Bronchial epithelial cell (primary cell): ENCODE measurements at regions not wholly inside any gene's neighbourhood (a gene's known extent, or its start where the extent isn't known, plus 50 kb on each side); places are given as distances from the start of the nearest gene placed in this dataset.

ENCODE experiments used
- DNase-seq: peaks from one replicate; pipeline ENCODE4 v3.0.0-alpha.2; 2010; ENCODE audit warnings: low read depth
- FAIRE-seq: peaks from 2 replicates; lab custom pipeline; 2011; peaks lifted over from hg19 to GRCh38; lab: Jason Lieb, UNC
- H3K27me3 ChIP-seq: 2 replicates; pipeline ENCODE4 v1.5.1; 2011; ENCODE audit warnings: low read length; ENCODE audit not compliant: control insufficient read depth, insufficient read depth
- H3K36me3 ChIP-seq: 2 replicates; pipeline ENCODE4 v1.5.1; 2011; ENCODE audit warnings: low read length; ENCODE audit not compliant: control insufficient read depth, insufficient read depth
- H3K4me3 ChIP-seq: 2 replicates; pipeline ENCODE4 v1.5.1; 2011; ENCODE audit warnings: mild to moderate bottlenecking, low read depth, low read length, control low read depth
- CTCF ChIP-seq: IDR thresholded peaks from 2 replicates; pipeline ENCODE4 v1.5.1; 2011; ENCODE audit warnings: mild to moderate bottlenecking, moderate library complexity, low read length, control low read depth, inconsistent platforms; ENCODE audit not compliant: insufficient read depth, severe bottlenecking

GRCh38 chr10:81514811-81515210 lies 360.2 kb upstream of the NRG3 start:
- Histone ChIP-seq H3K36me3 (no peaks in the 10 kb centered on the region), H3K4me3 (no peak overlapping the region), H3K27me3 (no peaks in the 10 kb centered on the region)
- TF ChIP-seq CTCF = no peak
- DNase-seq = no peak
- no peak for FAIRE-seq

- FAIRE-seq (no peak), DNase-seq (no peak)
- H3K36me3 ChIP-seq = no peaks in the 10 kb centered on the region
- no peak for TF ChIP-seq CTCF
- no peaks in the 10 kb centered on the region for H3K27me3 ChIP-seq
- no peak overlapping the region for H3K4me3 ChIP-seq
Measured at GRCh38 chr10:81520688-81521087, 354.3 kb upstream of the NRG3 start.

- H3K4me3 ChIP-seq = no peak overlapping the region
- H3K36me3 ChIP-seq = no peaks in the 10 kb centered on the region
- DNase-seq (no peak), FAIRE-seq (no peak)
- H3K27me3 ChIP-seq = no peaks in the 10 kb centered on the region
- no peak for TF ChIP-seq CTCF
Measured at GRCh38 chr10:81524467-81524866, 350.5 kb upstream of the NRG3 start.

- no peak for FAIRE-seq
- no peaks in the 10 kb centered on the region for H3K27me3 ChIP-seq
- DNase-seq = no peak
- no peak overlapping the region for H3K4me3 ChIP-seq
- no peak for TF ChIP-seq CTCF
- no peaks in the 10 kb centered on the region for H3K36me3 ChIP-seq
Measured at GRCh38 chr10:81532403-81532802, 342.6 kb upstream of the NRG3 start.

- Histone ChIP-seq H3K36me3 (no peaks in the 10 kb centered on the region), H3K27me3 (no peaks in the 10 kb centered on the region), H3K4me3 (no peak overlapping the region)
- FAIRE-seq = no peak
- DNase-seq = no peak
- TF ChIP-seq CTCF = no peak
Measured at GRCh38 chr10:81534991-81535390, 340.0 kb upstream of the NRG3 start.

- no peak for TF ChIP-seq CTCF
- FAIRE-seq (no peak), DNase-seq (no peak)
- no peak overlapping the region for H3K4me3 ChIP-seq
- H3K36me3 ChIP-seq = no peaks in the 10 kb centered on the region
- no peaks in the 10 kb centered on the region for H3K27me3 ChIP-seq
Measured at GRCh38 chr10:81541517-81541916, 333.5 kb upstream of the NRG3 start.
